ENCODE measurements at regions not wholly inside any gene's neighbourhood (a gene's known extent, or its start where the extent isn't known, plus 50 kb on each side); places are given as distances from the start of the nearest gene placed in this dataset.

DNA sequence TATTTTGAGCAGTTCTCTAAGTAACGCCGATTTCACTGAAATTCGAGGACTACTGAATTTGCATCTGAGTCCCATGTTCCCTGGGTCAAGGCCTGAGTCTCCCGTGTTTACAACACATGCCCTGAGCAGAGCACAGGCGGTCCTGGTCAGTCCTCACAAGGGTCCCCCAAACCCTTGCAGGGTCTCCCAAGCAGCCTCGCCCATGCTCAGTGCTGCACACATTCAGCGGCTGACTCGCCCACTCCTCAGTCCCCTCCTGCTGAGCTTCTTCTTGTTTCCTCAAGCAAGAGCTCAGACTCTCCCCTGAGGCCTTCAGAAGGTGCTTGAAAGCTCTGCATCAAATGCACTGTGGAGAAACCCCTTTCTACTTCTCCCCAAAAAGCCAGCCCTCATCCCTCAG is 114.6 kb downstream of the INHBB start:
- DNase-seq = no peak

DNA sequence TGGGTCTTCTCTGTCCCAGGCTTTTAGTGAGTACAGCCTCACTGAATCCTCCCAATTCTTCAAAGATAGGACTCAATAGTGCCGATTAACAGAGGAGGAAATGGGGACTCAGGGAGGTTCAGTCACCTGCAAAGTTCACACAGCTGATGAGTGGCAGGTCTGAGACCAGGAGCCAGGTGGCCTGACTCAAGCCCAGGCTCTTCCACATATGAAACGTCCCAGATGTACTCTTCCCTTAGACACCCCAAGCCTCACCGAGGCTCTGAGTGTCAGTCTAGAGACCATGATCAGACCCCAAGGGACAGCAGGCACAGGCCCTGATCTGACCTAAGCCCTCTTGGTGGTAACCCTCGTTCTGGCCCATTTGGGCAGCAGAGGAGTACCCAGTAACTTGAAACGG is 115.2 kb downstream of the INHBB start:
- DNase-seq = no peak

DNA sequence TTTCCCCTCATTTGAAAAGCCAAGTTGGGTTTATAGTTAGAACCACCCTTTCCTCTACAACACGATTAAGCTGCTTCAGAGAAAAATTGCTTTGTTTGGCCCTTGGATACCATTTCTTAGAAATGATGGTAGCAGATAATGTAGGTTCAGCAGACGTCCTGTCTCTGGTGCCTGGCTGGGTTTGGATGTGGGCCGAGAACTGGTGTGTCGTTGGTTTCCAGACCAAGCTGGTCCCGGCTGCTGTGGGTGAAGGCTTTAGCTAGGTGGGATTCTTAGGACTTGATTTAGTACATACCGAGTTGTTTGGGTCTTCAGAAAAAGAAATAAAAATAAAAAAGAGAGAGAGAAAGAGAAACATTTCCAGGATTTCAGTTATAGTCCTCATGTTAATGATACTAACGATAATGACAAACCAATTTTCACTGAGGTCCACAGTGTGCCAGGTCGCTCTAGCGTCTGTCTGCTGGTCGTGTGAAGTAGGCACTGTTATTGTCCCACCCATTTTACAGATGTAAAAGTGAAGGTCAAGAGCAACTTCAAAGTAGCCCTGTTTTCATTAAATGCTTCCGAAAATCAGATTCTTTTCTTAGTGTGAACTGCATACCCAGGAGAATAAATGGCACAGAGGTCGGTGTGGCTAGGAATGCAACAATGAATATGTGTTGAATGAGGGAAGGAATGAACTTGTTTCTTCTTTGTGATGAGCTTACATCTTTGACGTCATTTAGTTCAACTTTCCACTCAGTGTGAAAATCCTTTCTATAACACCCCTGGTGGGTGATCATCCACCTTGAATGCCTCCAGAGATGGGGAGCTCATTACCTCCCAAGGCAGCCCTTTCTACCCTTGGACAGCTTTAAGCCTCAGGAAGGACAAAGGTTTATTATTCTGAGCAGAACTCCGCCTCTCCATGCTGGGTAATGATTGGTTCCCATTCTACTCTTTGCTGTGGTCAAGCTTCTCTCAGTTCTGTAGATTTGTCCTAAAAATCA is 115.9 kb downstream of the INHBB start:
- DNase-seq = no peak

DNA sequence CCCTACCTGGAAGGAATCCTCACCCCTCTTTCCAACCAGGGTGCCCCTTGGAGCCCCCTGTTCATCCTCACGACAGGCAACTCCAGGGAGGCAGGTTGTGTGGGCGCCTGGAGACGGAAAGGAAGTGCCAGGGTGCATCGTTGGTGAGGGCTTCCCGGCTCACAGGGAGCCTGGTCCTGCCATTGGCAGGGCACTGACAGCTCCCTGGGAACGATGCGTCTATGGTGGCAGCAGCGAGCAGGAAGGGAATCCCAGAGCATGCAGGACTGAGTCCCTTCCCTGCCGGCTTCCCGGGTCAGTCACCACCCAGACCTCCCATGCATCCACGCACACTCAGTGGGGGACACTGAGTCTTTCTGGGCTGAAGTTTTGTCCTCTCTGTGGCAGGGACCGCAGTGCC is 117.6 kb downstream of the INHBB start:
- DNase-seq = no peak

DNA sequence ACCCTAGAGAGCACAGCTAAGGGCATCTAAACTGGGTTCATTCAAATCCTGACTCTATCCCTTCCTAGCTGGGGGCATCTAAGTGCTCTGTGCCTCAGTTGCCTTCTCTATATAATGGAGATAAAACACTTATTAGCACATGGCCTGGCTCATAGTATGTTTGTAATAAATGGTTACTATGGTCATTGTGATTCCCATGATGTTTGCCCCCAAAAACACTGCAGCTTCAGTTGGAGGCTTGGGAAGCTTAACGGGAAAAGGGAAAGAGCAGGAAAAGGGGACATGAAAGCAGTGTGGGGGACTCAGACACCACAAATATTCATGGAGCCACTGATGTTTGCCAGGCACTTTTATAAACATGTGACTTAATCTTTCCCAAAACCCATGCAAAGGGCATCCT is 118.1 kb downstream of the INHBB start:
- peak; percentile 8 for DNase-seq

DNA sequence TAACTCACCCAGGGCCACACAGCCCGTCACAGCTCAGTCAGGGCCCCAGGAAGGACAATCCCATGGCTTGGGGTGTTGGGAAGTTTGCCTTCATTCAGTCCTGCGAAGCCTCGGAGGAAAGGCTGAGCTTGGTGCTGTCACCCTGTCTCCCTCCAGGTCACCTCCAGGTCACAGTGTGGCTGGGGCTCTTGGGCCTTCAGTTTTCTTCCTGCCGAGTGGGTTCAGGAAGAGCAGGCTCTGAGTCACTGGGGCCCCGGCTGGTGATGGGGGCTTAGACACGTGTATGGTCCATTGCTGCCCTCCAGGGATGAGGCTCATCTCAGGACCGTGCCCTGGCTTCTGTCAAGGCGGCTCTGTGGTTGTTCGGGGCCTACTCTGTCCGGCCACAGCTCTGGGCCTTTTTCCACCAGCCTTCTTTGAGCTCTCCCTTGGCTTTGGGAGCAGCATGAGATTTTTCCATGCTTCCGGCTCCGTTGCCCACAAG is 118.6 kb downstream of the INHBB start:
- no peak for DNase-seq

DNA sequence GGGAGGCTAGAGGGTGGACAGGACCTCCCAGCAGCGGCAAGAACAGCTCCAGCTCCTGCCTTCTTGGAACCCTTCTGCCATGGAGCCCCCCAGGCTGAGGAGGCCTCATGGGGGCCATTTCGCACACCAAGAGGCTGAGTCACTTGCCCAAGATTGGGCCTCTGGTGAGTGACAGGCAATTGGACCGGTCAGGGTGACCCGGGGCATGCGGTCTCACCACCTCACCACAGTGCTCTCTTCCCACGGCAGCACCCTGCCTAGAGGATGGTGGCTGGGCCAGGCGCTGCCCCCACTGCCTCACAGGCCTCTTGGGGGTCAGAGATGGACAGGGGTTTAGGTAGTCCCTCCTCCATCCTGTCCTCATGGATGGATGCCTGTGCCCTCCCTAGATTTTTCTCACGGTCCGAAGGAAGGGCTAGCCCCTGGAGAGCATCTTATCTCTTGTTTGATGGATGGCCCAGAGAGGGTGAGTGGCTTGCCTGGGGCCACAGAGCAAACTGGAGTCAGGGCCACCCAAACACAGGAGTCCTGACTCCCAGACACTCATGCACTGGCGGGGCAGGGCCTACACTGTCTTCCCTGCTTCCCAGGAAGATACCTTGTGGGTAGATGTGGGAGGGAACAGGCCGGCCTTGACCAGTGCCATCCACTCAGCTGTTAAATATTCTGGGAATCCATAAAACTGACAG is 119.2 kb downstream of the INHBB start:
- DNase-seq = no peak

DNA sequence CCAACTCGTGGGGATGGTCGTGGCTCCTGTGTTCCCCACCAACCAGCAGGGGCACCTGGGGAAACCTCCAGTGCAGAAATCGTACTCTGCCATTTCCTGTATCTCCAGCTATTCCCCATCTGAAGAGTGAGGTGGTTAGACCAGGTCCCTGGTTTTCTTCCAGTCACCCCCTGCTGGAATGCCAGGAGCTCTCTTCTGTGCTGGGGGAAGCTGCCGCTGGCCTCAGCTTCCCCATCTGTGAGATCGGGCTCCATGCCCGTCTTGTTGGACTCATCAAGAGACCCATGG is 119.7 kb downstream of the INHBB start:
- no peak for DNase-seq

DNA sequence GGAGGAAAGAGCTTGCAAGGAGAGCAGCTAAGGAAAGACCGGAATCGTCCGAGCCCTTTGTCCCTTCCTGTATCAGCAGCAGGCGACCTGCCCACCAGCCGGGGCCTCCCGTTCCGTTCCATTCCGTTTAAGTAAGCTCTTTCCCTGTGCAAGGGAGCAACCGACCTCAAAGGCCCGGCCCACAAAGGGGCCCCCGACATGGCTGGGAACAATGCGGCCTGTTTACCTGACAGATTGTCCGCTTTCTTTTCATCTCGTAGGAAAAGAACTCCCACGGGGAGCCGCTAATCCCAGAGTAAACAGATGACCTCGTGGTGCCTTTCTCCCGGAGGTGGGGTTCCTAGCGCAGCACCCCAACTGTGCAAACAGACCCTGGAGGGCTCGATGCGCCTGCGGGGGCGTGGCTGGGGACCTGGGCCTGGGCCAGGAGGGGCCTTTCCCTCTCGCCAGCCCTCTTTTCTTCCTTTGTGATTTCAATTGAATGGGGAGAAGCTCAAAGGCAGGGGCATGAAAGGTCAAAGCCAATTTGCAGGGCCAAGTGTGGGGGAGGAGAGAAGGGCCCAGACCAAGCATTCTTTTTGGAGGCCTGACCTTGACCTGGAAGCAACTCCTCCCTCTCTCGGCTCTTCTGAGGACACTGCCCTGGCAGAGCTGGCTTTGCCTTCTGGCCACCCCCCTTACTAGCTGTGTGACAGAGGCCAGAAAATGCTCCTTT is 120.2 kb downstream of the INHBB start:
- DNase-seq = no peak

DNA sequence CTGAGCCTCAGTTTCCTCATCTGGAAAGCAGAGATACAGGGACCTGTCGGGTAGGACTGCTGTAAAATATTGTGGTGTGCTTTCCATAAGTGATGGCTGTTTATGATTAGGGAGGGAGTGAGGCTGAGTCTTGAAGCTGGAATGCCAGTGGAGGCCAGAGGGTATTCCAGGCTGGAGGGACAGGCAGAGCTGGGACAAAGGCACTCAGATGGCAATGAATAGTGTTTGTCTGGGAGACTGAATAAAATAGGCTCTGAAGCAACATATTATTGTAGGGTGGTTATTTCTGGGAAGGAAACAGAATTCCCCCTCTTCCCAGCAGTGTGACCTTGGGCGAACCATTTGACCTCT is 120.7 kb downstream of the INHBB start:
- no peak for DNase-seq

DNA sequence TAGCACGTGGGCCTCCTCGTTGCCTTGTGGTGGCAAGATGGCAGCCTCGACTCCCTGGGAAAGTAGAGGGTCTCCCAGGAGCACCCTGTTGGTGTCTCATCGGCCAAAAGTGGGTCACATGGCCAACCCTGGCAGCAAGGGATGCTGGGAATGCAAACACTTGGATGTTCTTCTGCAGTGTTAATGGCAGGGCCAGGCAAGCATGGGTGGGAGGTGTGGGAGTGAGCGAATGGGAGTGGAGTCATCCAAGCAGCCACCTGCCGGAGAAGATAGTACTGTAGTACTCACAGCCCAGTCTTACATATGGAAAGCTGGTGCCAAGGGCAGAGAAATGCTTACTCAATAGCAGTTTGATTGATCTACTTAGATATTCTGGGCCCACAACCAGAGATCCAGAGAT is 122.2 kb downstream of the INHBB start:
- no peak for DNase-seq

DNA sequence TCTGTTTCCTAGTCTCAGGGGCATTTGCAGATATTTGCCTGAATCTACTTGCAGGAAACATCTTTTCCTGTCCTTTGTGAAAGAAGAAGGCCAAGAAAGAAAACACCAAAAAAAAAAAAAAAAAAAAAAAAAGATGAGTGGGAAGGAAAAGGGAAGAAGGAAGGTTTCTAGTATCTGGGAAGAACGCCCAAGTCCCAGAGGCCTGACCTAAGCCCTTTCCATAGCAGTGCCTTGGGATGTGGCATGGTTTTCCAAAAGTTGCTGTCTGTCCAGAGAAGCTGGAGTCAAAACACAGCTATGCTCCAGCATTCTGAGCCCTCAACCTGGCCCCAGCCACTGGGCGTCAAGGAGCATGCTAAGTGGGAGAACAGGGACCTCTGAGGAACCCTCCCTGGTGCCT is 123.5 kb downstream of the INHBB start:
- peak; percentile 32 for DNase-seq

DNA sequence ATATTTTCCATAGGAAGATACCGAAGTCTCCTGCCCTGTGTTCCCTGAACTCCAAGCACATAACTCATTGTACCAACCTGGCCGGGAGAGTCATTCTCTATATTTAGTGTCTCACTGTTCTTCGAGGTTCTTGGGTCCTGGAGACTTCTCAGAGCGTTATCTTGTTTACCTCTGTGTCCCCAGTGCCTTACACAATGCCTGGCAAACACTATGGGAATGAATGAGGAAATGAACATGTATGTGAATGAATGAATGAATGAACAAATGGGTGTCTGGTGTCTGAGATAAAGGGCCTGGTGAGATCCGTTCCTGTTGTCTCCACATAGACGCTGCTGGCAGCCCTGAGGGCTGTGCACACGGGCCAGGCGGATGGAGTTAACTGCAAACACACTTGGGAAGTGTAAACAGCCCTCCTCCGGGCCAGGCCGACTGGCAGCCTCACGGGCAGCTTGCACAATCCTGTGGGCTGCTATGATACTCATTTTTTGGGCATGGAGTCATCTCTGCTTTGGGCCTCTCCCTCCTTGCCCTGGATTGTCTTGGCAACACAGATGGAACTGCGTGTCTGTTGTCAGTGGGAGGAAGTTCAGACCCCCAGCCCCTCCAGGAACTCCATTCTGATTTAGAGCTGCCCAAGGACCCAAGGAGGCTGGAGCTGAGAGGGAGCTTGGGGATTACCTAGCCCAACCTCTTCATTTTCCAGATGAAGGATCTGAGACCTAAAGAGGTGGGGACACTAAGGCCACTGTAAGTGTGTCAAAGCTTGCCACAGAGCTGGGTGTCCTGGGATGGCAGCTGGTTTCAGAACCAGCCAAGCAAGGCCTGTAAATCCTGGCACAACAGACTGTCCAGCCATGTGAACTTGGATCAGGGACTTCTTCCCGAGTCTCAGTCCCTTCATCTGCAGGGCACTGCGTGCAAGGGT is 124.4 kb downstream of the INHBB start:
- DNase-seq = peak; percentile 94

DNA sequence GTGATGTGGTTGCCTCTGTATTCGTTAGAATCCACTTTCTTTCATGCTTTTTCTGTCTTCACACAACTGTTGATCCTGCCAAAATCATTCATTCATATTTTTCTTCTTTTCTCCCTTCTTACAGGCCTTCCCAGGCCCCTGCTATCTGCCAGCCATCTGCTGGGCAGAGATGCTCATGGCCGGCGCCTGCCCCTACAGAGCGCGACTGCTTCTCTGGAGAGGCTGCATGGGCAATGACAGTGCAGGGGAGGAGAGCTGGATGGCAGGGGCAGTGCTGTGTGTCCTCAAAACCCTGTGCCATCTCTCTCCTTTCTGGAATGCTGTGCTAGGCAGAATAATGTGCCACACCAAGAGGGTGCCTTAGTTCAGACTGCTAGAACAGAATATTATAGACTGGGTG is 125.2 kb downstream of the INHBB start:
- no peak for DNase-seq

DNA sequence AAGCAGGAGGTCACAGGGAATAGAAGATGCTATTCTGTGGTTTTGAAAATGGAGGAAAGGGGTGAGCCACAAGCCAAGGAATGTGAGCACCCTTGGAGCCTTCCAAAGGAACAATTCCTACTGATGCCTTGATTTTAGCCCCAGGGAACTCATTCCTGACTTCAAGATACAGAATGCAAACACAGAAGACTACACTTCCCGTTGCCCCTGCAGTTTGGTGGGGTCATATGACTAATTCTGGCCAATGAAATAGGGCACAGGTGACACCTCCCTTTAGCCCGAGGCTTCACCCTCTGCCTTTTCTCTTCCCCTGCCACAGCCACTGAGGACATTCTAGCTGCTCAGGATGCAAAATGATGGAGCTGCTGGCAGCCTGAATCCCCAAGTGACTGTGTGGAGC is 126.1 kb downstream of the INHBB start:
- no peak for DNase-seq

DNA sequence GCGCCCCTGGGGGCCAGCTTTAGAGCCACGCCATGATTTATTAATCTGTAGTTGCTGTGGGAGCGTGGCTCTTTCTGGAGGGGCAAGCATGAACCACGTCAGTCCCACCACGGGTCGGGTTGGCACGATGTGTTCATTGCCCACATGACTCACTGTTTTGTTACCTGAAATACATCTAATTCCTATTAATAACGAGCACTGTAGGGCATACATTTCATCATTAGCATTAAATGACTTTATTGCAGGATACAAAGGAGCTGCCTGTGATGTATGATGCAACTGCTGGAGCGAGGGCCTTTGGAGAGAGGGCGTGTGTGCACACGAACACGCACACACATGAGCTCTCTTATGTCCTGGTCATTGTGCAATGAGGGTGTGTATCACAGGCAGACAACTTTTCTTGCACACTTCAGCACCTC is 127.0 kb downstream of the INHBB start:
- DNase-seq = no peak

DNA sequence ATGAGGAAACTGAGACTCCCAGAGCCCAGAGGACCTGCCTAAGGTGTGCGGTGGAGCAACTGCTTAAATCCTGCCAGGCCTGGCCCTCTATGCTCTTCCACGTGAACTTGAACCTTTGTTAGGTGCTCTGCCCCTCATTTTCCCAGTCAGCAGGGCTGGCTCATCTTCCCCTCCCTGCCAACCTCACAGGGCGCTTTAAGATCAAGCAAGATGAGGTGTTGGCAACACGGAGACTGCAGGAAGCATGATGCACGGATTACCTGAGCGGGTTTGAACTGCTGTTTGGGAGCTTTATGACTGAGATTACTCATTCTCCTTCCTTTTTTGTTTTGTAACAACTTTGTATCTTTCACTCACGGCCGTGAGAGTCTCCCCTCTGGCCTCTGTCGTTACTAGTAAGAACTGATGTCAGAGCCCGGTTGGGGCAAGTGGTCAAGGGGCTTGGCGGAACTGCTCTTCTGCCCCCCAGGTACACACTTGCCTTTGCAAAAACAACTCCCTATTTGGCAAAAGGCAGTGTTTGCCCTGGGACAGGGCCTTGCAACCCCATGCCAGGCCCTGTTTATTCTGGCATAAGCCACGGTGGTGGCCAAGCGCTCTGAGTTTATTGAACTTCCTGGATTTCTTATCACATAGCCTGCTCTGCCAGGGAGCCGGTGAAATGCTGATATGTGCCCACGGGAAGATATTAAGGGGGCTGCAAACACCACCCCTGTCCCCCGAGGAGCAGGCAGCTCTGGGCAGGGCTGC is 127.8 kb downstream of the INHBB start:
- DNase-seq = no peak

DNA sequence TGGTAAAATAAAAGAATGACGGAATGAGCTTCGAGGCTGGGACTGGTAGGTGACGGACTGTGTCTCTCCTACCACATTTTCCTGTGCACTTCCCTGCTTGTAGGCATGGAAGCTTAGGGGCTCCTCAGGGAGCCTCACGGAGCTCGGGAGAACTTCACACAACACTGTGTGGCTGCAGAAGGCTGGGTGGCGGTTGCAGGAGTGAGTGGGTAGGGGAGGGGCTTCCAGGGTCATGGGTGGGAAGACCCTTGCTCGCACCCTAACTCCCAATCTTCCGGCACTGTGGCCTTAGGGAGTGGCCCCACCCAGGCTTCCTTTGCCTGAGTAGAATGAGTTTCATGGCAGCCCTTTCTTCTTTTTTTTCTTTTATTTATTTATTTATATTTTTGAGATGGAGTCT is 128.6 kb downstream of the INHBB start:
- DNase-seq = no peak

DNA sequence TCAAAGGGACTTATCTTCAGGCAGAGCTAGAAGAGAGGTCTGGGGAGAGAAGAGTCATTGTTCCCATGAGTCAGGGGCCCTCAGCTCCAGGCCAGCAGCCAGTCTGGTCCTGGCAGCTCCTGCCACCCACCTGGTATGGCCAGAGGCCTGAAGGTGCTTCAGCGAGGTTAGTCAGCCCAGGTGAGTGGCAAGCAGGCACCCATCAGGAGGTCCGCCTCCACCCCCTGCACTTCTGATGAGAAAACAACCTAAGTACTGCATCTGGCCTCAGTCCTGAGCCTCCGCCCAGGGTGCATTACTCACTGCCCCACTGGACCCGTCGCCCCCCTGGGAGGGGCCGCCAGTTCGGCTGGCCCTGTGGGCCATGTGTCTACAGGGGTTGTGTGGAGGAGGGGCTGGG is 130.2 kb downstream of the INHBB start:
- no peak for DNase-seq

DNA sequence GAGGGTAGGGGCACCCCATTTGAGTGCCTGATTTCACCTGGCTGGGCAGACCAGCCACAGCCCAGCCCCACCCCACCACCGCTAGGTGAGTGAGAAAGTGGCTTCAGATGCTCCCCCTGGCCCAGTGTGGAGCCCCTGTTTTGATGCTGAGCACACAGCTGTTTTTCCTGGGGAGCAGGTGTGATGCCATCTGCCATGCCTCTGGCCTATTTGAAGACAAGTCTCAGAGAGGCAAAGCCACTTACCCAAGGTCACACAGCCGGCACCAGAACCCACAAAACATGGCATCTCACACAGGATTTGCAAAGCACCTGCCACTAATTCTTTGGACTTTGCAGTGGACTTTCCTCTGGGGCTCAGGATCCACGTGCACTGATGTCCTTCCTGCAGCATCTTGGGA is 131.3 kb downstream of the INHBB start:
- no peak for DNase-seq

DNA sequence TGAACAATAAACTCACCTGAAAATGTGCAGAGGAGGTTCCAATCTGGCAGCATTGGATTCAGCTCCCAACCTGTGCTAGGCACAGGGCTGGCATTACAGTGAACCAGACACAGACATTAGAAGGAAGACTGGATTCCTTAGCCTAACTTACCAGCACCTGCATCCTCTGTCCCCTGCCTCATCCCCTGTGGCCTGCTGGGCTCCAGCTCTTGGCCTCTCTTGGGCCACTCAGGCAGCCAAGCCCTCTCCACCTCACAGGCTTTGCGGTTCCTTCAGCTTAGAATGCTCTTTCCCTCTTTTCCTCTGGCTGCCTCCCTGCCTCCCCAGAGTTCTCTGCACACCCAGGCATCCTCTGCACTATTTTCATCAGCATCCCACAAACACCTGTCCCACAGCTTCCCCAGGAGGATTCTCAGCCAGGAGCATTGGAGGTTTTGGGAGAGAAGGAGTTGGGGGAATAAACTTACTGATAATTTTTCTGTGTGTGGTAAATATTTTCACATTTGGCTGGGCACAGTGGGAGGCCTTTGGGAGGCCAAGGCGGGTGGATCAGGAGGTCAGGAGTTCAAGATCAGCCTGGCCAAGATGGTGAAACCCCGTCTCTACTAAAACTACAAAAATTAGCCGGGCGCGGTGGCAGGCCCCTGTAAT is 132.0 kb downstream of the INHBB start:
- DNase-seq = no peak
